Fibroblast of lung (primary cell): ENCODE measurements at regions not wholly inside any gene's neighbourhood (a gene's known extent, or its start where the extent isn't known, plus 50 kb on each side); places are given as distances from the start of the nearest gene placed in this dataset.
"Not testable (repeated sequence)": the region's sequence is repeated elsewhere in the genome, so short reads cannot be mapped to it uniquely, and the experiment has no call there.

Experiments
- DNase-seq, 2 donors: peaks; one replicate each; pipeline versions ENCODE4 v3.0.0 to v3.0.0-alpha.2; 2010; ENCODE audit warnings: low read depth in 2 of 2
- H2AFZ ChIP-seq: 2 replicates; pipeline ENCODE4 v1.5.1; 2012; ENCODE audit warnings: low read length, control low read depth, inconsistent platforms
- H3K27ac ChIP-seq: 2 replicates; pipeline ENCODE4 v1.5.1; 2011; ENCODE audit warnings: low read length, control low read depth; ENCODE audit not compliant: insufficient read depth
- H3K27me3 ChIP-seq: 2 replicates; pipeline ENCODE4 v1.5.1; 2011; ENCODE audit warnings: mild to moderate bottlenecking, low read length; ENCODE audit not compliant: control insufficient read depth, insufficient read depth
- H3K36me3 ChIP-seq: 2 replicates; pipeline ENCODE4 v1.5.1; 2011; ENCODE audit warnings: low read length; ENCODE audit not compliant: control insufficient read depth, insufficient read depth
- H3K4me1 ChIP-seq: 2 replicates; pipeline ENCODE4 v1.5.1; 2011; ENCODE audit warnings: low read length; ENCODE audit not compliant: control insufficient read depth, insufficient read depth; ENCODE audit errors: extremely low read depth
- H3K4me2 ChIP-seq: 2 replicates; pipeline ENCODE4 v1.5.1; 2011; ENCODE audit warnings: low read length, control low read depth; ENCODE audit not compliant: insufficient read depth; ENCODE audit errors: extremely low read depth
- H3K4me3 ChIP-seq, 4 experiments: fragments of 200-600 bp in 1 of 4; sonication (generic) in 1 of 4; replicated peaks in 1 of 4; 2 replicates each; pipeline ENCODE4 v1.5.1; 2011 to 2016; ENCODE audit warnings: low read length in 4 of 4, low read depth in 3 of 4, mild to moderate bottlenecking in 3 of 4, control low read depth in 2 of 4, inconsistent platforms in 1 of 4, mixed read lengths in 1 of 4; ENCODE audit not compliant: insufficient read depth in 1 of 4; ENCODE audit errors: control extremely low read depth in 1 of 4
- H3K79me2 ChIP-seq: 2 replicates; pipeline ENCODE4 v1.5.1; 2012; ENCODE audit warnings: mild to moderate bottlenecking, low read length, inconsistent platforms; ENCODE audit not compliant: control insufficient read depth, insufficient read depth
- H3K9ac ChIP-seq: 2 replicates; pipeline ENCODE4 v1.5.1; 2011; ENCODE audit warnings: mild to moderate bottlenecking, low read length, control low read depth; ENCODE audit not compliant: insufficient read depth
- H3K9me3 ChIP-seq: 2 replicates; pipeline ENCODE4 v1.5.1; 2012; ENCODE audit warnings: low read depth, low read length; ENCODE audit not compliant: control insufficient read depth, insufficient read depth
- H4K20me1 ChIP-seq: 2 replicates; pipeline ENCODE4 v1.5.1; 2011; ENCODE audit warnings: low read length; ENCODE audit not compliant: control insufficient read depth, insufficient read depth; ENCODE audit errors: extremely low read depth
- EZH2 ChIP-seq: IDR thresholded peaks from 2 replicates; pipeline ENCODE4 v1.5.1; 2012; ENCODE audit warnings: low read length, control low read depth, mild to moderate bottlenecking; ENCODE audit errors: missing control alignments
- TF ChIP-seq, protein P1 (sequence below), 2 donors: IDR thresholded peaks in 1 of 2; conservative IDR thresholded peaks in 1 of 2; 1 replicate in 1 of 2; 2 replicates in 1 of 2; pipeline ENCODE4 v1.5.1; 2011 to 2012; ENCODE audit warnings: low read length in 2 of 2, control low read depth in 1 of 2, inconsistent platforms in 1 of 2, low read depth in 1 of 2, mild to moderate bottlenecking in 1 of 2

DNA sequence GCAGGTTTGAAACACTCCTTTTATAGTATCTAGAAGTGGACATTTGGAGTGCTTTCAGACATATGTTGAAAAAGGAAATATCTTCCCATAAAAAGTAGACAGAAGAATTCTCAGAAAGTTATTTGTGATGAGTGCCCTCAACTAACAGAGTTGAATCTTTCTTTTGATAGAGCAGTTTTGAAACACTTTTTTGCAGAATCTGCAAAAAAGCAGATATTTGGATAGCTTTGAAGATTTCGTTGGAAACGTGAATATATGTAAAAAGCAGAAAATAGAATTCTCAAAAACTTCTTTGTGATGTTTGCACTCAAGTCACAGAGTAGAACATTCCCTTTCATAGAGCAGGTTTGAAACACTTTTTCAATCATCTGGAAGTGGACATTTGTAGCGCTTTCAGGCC is 676.4 kb upstream of the ZNF337 start:
- not testable (repeated sequence) for DNase-seq, H3K4me3 ChIP-seq, H3K9ac ChIP-seq, H3K4me1 ChIP-seq, H3K79me2 ChIP-seq, H3K9me3 ChIP-seq, H4K20me1 ChIP-seq, H3K27me3 ChIP-seq, H2AFZ ChIP-seq, H3K27ac ChIP-seq, H3K4me2 ChIP-seq, H3K36me3 ChIP-seq

DNA sequence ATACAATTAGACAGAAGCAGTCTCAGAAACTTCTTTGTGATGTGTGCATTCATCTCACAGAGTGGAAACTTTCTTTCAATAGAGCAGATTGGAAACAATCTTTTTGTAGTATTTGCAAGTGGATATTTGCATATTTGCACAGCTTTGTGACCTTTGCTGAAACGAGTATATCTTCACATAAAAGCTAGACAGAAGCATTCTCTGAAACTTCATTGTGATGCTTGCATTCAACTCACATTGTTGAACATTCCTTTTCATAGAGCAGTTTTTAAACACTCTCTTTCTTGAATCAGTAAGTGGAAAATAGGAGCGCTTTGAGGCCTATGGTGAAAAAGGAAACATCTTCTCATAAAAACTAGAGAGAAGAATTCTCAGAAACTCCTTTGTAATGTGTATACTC is 657.9 kb upstream of the ZNF337 start:
- Histone ChIP-seq H3K4me3 (no peak overlapping the region), H3K27me3 (no peaks in the 10 kb centered on the region), H3K36me3 (no peaks in the 10 kb centered on the region), H3K4me2 (no peak overlapping the region), H3K9me3 (no peaks in the 10 kb centered on the region), H3K79me2 (no peaks in the 10 kb centered on the region), H3K27ac (no peak overlapping the region), H3K4me1 (no peaks in the 10 kb centered on the region), H3K9ac (no peak overlapping the region), H2AFZ (no peak overlapping the region), H4K20me1 (no peaks in the 10 kb centered on the region)
- no peak for DNase-seq
- no peak for TF ChIP-seq EZH2
- TF ChIP-seq, protein P1, sequence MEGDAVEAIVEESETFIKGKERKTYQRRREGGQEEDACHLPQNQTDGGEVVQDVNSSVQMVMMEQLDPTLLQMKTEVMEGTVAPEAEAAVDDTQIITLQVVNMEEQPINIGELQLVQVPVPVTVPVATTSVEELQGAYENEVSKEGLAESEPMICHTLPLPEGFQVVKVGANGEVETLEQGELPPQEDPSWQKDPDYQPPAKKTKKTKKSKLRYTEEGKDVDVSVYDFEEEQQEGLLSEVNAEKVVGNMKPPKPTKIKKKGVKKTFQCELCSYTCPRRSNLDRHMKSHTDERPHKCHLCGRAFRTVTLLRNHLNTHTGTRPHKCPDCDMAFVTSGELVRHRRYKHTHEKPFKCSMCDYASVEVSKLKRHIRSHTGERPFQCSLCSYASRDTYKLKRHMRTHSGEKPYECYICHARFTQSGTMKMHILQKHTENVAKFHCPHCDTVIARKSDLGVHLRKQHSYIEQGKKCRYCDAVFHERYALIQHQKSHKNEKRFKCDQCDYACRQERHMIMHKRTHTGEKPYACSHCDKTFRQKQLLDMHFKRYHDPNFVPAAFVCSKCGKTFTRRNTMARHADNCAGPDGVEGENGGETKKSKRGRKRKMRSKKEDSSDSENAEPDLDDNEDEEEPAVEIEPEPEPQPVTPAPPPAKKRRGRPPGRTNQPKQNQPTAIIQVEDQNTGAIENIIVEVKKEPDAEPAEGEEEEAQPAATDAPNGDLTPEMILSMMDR (conservative IDR thresholded peaks at IDR 0.05 in 1 of 2, IDR thresholded peaks at IDR 0.05 in 1 of 2; ENCODE audit: low read depth in 1 of 2, low read length in 2 of 2) = no peak

DNA sequence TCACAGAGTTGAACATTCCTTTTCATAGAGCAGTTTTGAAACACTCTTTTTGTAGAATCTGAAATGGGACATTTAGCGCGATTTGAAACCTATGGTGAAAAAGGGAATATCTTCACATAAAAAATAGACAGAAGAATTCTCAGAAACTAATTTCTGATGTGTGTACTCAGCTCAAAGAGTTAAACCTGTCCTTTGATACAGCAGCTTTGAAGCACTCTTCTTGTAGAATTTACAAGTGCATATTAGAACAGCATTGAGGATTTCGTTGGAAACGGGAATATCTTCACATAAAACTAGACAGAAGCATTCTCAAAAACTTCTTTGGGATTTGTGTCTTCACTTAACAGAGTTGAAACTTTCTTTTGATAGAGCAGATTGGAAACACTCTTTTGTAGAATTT is 650.7 kb upstream of the ZNF337 start:
- Histone ChIP-seq H3K9ac (no peak overlapping the region), H3K27ac (no peak overlapping the region), H3K36me3 (no peaks in the 10 kb centered on the region), H3K9me3 (no peaks in the 10 kb centered on the region), H3K27me3 (no peaks in the 10 kb centered on the region), H3K79me2 (no peaks in the 10 kb centered on the region), H3K4me1 (no peaks in the 10 kb centered on the region), H3K4me2 (no peak overlapping the region), H2AFZ (no peak overlapping the region), H3K4me3 (no peak overlapping the region), H4K20me1 (no peaks in the 10 kb centered on the region)
- TF ChIP-seq, protein P1 (conservative IDR thresholded peaks at IDR 0.05 in 1 of 2, IDR thresholded peaks at IDR 0.05 in 1 of 2; ENCODE audit: low read depth in 1 of 2, low read length in 2 of 2) = no peak
- no peak for DNase-seq

DNA sequence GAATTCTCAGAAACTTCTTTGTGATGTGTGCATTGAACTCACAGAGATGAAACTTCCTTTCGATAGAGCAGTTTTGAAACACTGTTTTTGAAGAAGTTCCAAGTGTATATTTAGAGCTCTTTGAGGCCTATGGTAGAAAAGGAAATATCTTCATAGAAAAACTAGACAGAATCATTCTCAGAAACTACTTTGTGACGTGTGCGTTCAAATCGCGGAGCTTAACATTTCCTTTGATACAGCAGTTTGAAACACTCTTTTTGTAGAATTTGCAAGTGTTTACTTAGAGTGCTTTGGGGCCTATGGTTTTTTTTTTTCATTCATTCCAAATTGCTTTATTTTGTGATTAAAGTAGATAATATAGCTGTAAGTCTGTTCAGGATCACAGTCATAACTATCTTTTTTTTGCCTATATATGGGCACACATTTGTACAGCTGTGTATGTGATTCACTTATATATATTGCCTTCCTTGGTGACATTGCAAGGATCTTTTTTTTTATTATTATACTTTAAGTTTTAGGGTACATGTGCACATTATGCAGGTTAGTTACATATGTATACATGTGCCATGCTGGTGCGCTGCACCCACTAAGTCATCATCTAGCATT is 643.9 kb upstream of the ZNF337 start:
- H3K27me3 ChIP-seq, H2AFZ ChIP-seq, H3K9me3 ChIP-seq, H3K79me2 ChIP-seq, H3K27ac ChIP-seq, H3K4me2 ChIP-seq, H4K20me1 ChIP-seq, H3K9ac ChIP-seq, H3K4me1 ChIP-seq, H3K4me3 ChIP-seq, DNase-seq, H3K36me3 ChIP-seq: not testable (repeated sequence)
